ENCODE measurements at regions not wholly inside any gene's neighbourhood (a gene's known extent, or its start where the extent isn't known, plus 50 kb on each side); places are given as distances from the start of the nearest gene placed in this dataset.

GRCh38 chr21:35540950-35541638 lies 492.0 kb upstream of the RUNX1 start:
- no peak for ATAC-seq
- 81 to 92% (median 84%) methylated on average over 4 of the region's 4 CpGs for WGBS, 4 donors
- peaks cover 0 to 3% (median 0%) of the 10 kb centered on the region in 12 donors for H3K9me3 ChIP-seq
- intact Hi-C loops (cut with DNase I), result loop anchor here in 1 of 10 donors (10.0 kb wide), 1 partner anchor 56 kb away; no protein-coding TSS in a partner anchor
- no peaks in the 10 kb centered on the region for H3K36me3 ChIP-seq
- no peak for TF ChIP-seq CTCF (IDR thresholded peaks at IDR 0.05)
- TF ChIP-seq POLR2A (IDR thresholded peaks at IDR 0.05), result no peak
- no peak for DNase-seq
- no peaks in the 10 kb centered on the region for H3K27me3 ChIP-seq
- H3K27ac ChIP-seq, result no peak overlapping the region
- no peaks in the 10 kb centered on the region for H3K4me1 ChIP-seq
- no peak overlapping the region for H3K4me3 ChIP-seq

GRCh38 chr21:35538386-35538785 lies 489.3 kb upstream of the RUNX1 start:
- 68 to 86% (median 82%) methylated on average over 1 of the region's 1 CpG for WGBS, 4 donors
- intact Hi-C loops (cut with DNase I), result loop anchor here in 1 of 10 donors (10.0 kb wide), 1 partner anchor 196 kb away; no protein-coding TSS in a partner anchor
- Histone ChIP-seq H3K36me3 (no peaks in the 10 kb centered on the region), H3K4me3 (no peak overlapping the region), H3K27me3 (no peaks in the 10 kb centered on the region), H3K4me1 (no peaks in the 10 kb centered on the region), H3K9me3 (peaks cover 0 to 13% (median 0%) of the 10 kb centered on the region in 12 donors), H3K27ac (no peak overlapping the region)
- ATAC-seq, result no peak
- DNase-seq, result no peak
- TF ChIP-seq POLR2A (IDR thresholded peaks at IDR 0.05) (no peak), CTCF (IDR thresholded peaks at IDR 0.05) (no peak)

GRCh38 chr21:35537604-35538003 lies 488.5 kb upstream of the RUNX1 start:
- H3K4me1 ChIP-seq, result no peaks in the 10 kb centered on the region
- TF ChIP-seq POLR2A (IDR thresholded peaks at IDR 0.05) (no peak), CTCF (IDR thresholded peaks at IDR 0.05) (no peak)
- H3K4me3 ChIP-seq, result no peak overlapping the region
- H3K36me3 ChIP-seq, result no peaks in the 10 kb centered on the region
- H3K27ac ChIP-seq, result no peak overlapping the region
- H3K9me3 ChIP-seq, result peaks cover 0 to 13% (median 0%) of the 10 kb centered on the region in 12 donors
- no peak for ATAC-seq
- 90 to 92% (median 91%) methylated on average over 2 of the region's 2 CpGs for WGBS, 4 donors
- no peaks in the 10 kb centered on the region for H3K27me3 ChIP-seq
- no peak for DNase-seq
- intact Hi-C loops (cut with DNase I), result loop anchor here in 1 of 10 donors (10.0 kb wide), 1 partner anchor 197 kb away; no protein-coding TSS in a partner anchor

GRCh38 chr21:35533893-35534292 lies 484.8 kb upstream of the RUNX1 start:
- WGBS, 4 donors, result 84 to 90% (median 86%) methylated on average over 2 of the region's 2 CpGs
- Histone ChIP-seq H3K4me3 (no peak overlapping the region), H3K4me1 (peaks cover 0 to 21% (median 0%) of the 10 kb centered on the region in 12 donors), H3K36me3 (no peaks in the 10 kb centered on the region), H3K27ac (no peak overlapping the region), H3K27me3 (no peaks in the 10 kb centered on the region), H3K9me3 (peaks cover 0 to 13% (median 0%) of the 10 kb centered on the region in 12 donors)
- no peak for TF ChIP-seq CTCF (IDR thresholded peaks at IDR 0.05)
- TF ChIP-seq POLR2A (IDR thresholded peaks at IDR 0.05), result no peak
- DNase-seq, result no peak
- ATAC-seq, result no peak
- intact Hi-C loops (cut with DNase I), result loop anchor here in 1 of 10 donors (10.0 kb wide), 1 partner anchor 201 kb away; no protein-coding TSS in a partner anchor

Measured in heart left ventricle (tissue), 16 donors.